22Rv1 (cell line): ENCODE measurements at regions not wholly inside any gene's neighbourhood (a gene's known extent, or its start where the extent isn't known, plus 50 kb on each side); places are given as distances from the start of the nearest gene placed in this dataset.
"Not testable (repeated sequence)": the region's sequence is repeated elsewhere in the genome, so short reads cannot be mapped to it uniquely, and the experiment has no call there.

Experiments used
- H3K27ac ChIP-seq: fragments of 450-650 bp; 2 replicates; pipeline ENCODE4 v1.5.1; 2017
- CTCF ChIP-seq: fragments of 450-650 bp; IDR thresholded peaks from 2 replicates; pipeline ENCODE4 v1.5.1; 2017; ENCODE audit warnings: mild to moderate bottlenecking
- ZFX ChIP-seq: fragments of 450-650 bp; IDR thresholded peaks from 2 replicates; pipeline ENCODE4 v1.6.1; 2017; ENCODE audit warnings: antibody characterized with exemption, borderline replicate concordance

GRCh38 chr4:38529189-38530115, 134.5 kb upstream of the KLF3 start:
- 0 out of 2 replicates have a peak overlapping the region, but pooled peaks have one; percentile 25 for H3K27ac ChIP-seq

GRCh38 chr4:38530486-38530885, 133.5 kb upstream of the KLF3 start:
- no peak for TF ChIP-seq ZFX
- no peak overlapping the region for H3K27ac ChIP-seq

More at GRCh38 chr4:38529189-38530115, 134.5 kb upstream of the KLF3 start:
- TF ChIP-seq CTCF (no peak), ZFX (no peak)

GRCh38 chr4:38531141-38531727, 132.8 kb upstream of the KLF3 start:
- no peak overlapping the region for H3K27ac ChIP-seq
- TF ChIP-seq CTCF: no peak
- no peak for TF ChIP-seq ZFX

GRCh38 chr4:38532908-38533499, 131.0 kb upstream of the KLF3 start:
- no peak for TF ChIP-seq CTCF
- no peak for TF ChIP-seq ZFX
- no peak overlapping the region for H3K27ac ChIP-seq

GRCh38 chr4:38534344-38535045, 129.5 kb upstream of the KLF3 start:
- TF ChIP-seq ZFX: no peak
- no peak for TF ChIP-seq CTCF
- H3K27ac ChIP-seq: no peak overlapping the region

GRCh38 chr4:38535071-38535470, 128.9 kb upstream of the KLF3 start:
- not testable (repeated sequence) for H3K27ac ChIP-seq

- TF ChIP-seq CTCF (no peak), ZFX (no peak)
- no peak overlapping the region for H3K27ac ChIP-seq
These were observed 128.3 kb upstream of the KLF3 start for GRCh38 chr4:38535717-38536116.
